ENCODE measurements at regions not wholly inside any gene's neighbourhood (a gene's known extent, or its start where the extent isn't known, plus 50 kb on each side); places are given as distances from the start of the nearest gene placed in this dataset.

GRCh38 chr6:90644492-90644891 is 57.6 kb upstream of the MAP3K7 start:
- TF ChIP-seq EZH2 (IDR thresholded peaks at IDR 0.05; ENCODE audit: low read depth) (no peak), CTCF (conservative IDR thresholded peaks at IDR 0.05) (no peak)
